ENCODE measurements at regions not wholly inside any gene's neighbourhood (a gene's known extent, or its start where the extent isn't known, plus 50 kb on each side); places are given as distances from the start of the nearest gene placed in this dataset.

DNA sequence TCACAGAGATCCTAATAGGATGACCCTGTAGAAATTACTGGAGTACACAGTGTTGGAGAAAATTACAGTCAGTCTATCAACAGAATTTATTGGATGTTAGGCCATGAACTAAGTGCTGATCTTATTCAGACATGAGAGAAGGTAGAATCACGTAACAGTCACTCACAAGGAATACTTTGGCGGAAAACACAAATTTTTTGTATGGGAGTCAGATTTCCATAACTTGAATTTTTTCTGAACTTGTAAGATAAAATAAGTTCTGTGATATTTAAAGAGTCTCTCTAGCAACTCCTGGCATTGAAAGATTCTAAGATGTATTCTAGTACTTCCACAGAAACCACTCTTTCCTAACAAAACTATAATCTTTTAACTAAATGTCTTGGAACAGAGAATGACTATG is 178.8 kb upstream of the MME start:
- H3K4me1 Mint-ChIP-seq = no peaks in the 10 kb centered on the region
- DNase-seq (ENCODE audit: low spot score) = no peak
- Histone ChIP-seq H3K9ac (no peak overlapping the region), H2AFZ (replicated peaks) (no peak overlapping the region), H3K9me3 (ENCODE audit: low read depth) (no peaks in the 10 kb centered on the region), H3K27me3 (no peaks in the 10 kb centered on the region), H3K4me2 (no peak overlapping the region), H3K27ac (no peak overlapping the region), H3F3A (ENCODE audit: low read depth) (no peaks in the 10 kb centered on the region), H3K36me3 (no peaks in the 10 kb centered on the region), H3K79me2 (ENCODE audit: low read depth) (no peaks in the 10 kb centered on the region), H3K4me1 (no peaks in the 10 kb centered on the region), H4K20me1 (ENCODE audit: low read depth) (no peaks in the 10 kb centered on the region), H3K4me3 (no peak overlapping the region)
- H3K9me3 Mint-ChIP-seq = no peaks in the 10 kb centered on the region
- TF ChIP-seq EZH2phosphoT487 (IDR thresholded peaks at IDR 0.05) (no peak), EZH2 (IDR thresholded peaks at IDR 0.05) (no peak)
- TF ChIP-seq, protein P1, sequence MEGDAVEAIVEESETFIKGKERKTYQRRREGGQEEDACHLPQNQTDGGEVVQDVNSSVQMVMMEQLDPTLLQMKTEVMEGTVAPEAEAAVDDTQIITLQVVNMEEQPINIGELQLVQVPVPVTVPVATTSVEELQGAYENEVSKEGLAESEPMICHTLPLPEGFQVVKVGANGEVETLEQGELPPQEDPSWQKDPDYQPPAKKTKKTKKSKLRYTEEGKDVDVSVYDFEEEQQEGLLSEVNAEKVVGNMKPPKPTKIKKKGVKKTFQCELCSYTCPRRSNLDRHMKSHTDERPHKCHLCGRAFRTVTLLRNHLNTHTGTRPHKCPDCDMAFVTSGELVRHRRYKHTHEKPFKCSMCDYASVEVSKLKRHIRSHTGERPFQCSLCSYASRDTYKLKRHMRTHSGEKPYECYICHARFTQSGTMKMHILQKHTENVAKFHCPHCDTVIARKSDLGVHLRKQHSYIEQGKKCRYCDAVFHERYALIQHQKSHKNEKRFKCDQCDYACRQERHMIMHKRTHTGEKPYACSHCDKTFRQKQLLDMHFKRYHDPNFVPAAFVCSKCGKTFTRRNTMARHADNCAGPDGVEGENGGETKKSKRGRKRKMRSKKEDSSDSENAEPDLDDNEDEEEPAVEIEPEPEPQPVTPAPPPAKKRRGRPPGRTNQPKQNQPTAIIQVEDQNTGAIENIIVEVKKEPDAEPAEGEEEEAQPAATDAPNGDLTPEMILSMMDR (IDR thresholded peaks at IDR 0.05) = no peak
- no peak overlapping the region for H3K27ac Mint-ChIP-seq
- no peaks in the 10 kb centered on the region for H3K27me3 Mint-ChIP-seq (ENCODE audit: insufficient read depth, low read depth)
- H3K4me3 Mint-ChIP-seq = no peak overlapping the region
- no peaks in the 10 kb centered on the region for H3K36me3 Mint-ChIP-seq

- no peak overlapping the region for H3K9ac ChIP-seq
- H3K79me2 ChIP-seq (ENCODE audit: low read depth) = no peaks in the 10 kb centered on the region
- H3K4me2 ChIP-seq = no peak overlapping the region
- Mint-ChIP-seq H3K4me1 (no peaks in the 10 kb centered on the region), H3K27me3 (ENCODE audit: insufficient read depth, low read depth) (no peaks in the 10 kb centered on the region), H3K36me3 (no peaks in the 10 kb centered on the region), H3K4me3 (no peak overlapping the region), H3K9me3 (no peaks in the 10 kb centered on the region), H3K27ac (no peak overlapping the region)
- no peaks in the 10 kb centered on the region for H3K36me3 ChIP-seq
- no peaks in the 10 kb centered on the region for H3K9me3 ChIP-seq (ENCODE audit: low read depth)
- H3F3A ChIP-seq (ENCODE audit: low read depth) = no peaks in the 10 kb centered on the region
- no peaks in the 10 kb centered on the region for H4K20me1 ChIP-seq (ENCODE audit: low read depth)
- H3K4me1 ChIP-seq = no peaks in the 10 kb centered on the region
- no peak overlapping the region for H2AFZ ChIP-seq (replicated peaks)
- DNase-seq (ENCODE audit: low spot score) = no peak
- H3K4me3 ChIP-seq = no peak overlapping the region
- TF ChIP-seq EZH2phosphoT487 (IDR thresholded peaks at IDR 0.05) = no peak
- no peak for TF ChIP-seq EZH2 (IDR thresholded peaks at IDR 0.05)
- TF ChIP-seq, protein P1 (IDR thresholded peaks at IDR 0.05) = no peak
- no peak overlapping the region for H3K27ac ChIP-seq
- H3K27me3 ChIP-seq = no peaks in the 10 kb centered on the region
Observed at GRCh38 chr3:154900816-154901215, 179.3 kb upstream of the MME start.

DNA sequence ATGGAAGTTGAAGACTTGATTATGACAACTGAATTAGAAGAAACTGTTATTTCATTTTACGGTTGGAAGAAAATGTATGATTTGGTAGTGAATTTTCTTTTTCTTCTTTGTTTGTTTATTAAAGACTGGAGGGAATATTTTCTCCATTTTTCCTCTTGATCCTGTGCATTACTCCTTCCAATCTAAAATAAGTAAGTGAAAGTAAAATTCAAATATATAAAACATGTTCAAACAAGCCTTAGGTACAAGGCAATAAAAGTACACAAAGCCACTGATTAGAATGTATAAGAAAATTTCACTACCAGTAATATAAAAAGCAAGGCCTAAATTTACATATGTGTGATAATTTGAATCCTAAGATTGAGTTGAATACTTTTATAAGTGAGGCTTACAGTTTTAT is 181.2 kb upstream of the MME start:
- H3K79me2 ChIP-seq (ENCODE audit: low read depth) = no peaks in the 10 kb centered on the region
- no peaks in the 10 kb centered on the region for H3K27me3 Mint-ChIP-seq (ENCODE audit: insufficient read depth, low read depth)
- H2AFZ ChIP-seq (replicated peaks) = no peak overlapping the region
- no peaks in the 10 kb centered on the region for H3K4me1 Mint-ChIP-seq
- H3F3A ChIP-seq (ENCODE audit: low read depth) = no peaks in the 10 kb centered on the region
- no peaks in the 10 kb centered on the region for H3K9me3 Mint-ChIP-seq
- no peak overlapping the region for H3K9ac ChIP-seq
- H3K36me3 ChIP-seq = no peaks in the 10 kb centered on the region
- no peaks in the 10 kb centered on the region for H3K27me3 ChIP-seq
- DNase-seq (ENCODE audit: low spot score) = no peak
- H3K27ac Mint-ChIP-seq = no peak overlapping the region
- H3K4me3 ChIP-seq = no peak overlapping the region
- no peak overlapping the region for H3K4me2 ChIP-seq
- H3K27ac ChIP-seq = no peak overlapping the region
- H3K9me3 ChIP-seq (ENCODE audit: low read depth) = no peaks in the 10 kb centered on the region
- H3K4me3 Mint-ChIP-seq = no peak overlapping the region
- TF ChIP-seq, protein P1 (IDR thresholded peaks at IDR 0.05) = no peak
- no peak for TF ChIP-seq EZH2 (IDR thresholded peaks at IDR 0.05)
- TF ChIP-seq EZH2phosphoT487 (IDR thresholded peaks at IDR 0.05) = no peak
- H4K20me1 ChIP-seq (ENCODE audit: low read depth) = no peaks in the 10 kb centered on the region
- H3K36me3 Mint-ChIP-seq = no peaks in the 10 kb centered on the region
- H3K4me1 ChIP-seq = no peaks in the 10 kb centered on the region

GRCh38 chr3:154898443-154898842 is 181.7 kb upstream of the MME start:
- Histone ChIP-seq H3K9ac (no peak overlapping the region), H3K79me2 (ENCODE audit: low read depth) (no peaks in the 10 kb centered on the region), H3K4me2 (no peak overlapping the region)

More at GRCh38 chr3:154898443-154898842, 181.7 kb upstream of the MME start:
- H3K9me3 ChIP-seq (ENCODE audit: low read depth) = no peaks in the 10 kb centered on the region
- no peaks in the 10 kb centered on the region for H4K20me1 ChIP-seq (ENCODE audit: low read depth)
- Mint-ChIP-seq H3K27me3 (ENCODE audit: insufficient read depth, low read depth) (no peaks in the 10 kb centered on the region), H3K9me3 (no peaks in the 10 kb centered on the region), H3K4me3 (no peak overlapping the region), H3K36me3 (no peaks in the 10 kb centered on the region), H3K4me1 (no peaks in the 10 kb centered on the region), H3K27ac (no peak overlapping the region)
- H3K36me3 ChIP-seq = no peaks in the 10 kb centered on the region
- H3K27ac ChIP-seq = no peak overlapping the region
- H3K27me3 ChIP-seq = no peaks in the 10 kb centered on the region
- H2AFZ ChIP-seq (replicated peaks) = no peak overlapping the region
- no peak overlapping the region for H3K4me3 ChIP-seq
- H3K4me1 ChIP-seq = no peaks in the 10 kb centered on the region
- H3F3A ChIP-seq (ENCODE audit: low read depth) = no peaks in the 10 kb centered on the region
- no peak for TF ChIP-seq EZH2 (IDR thresholded peaks at IDR 0.05)
- TF ChIP-seq, protein P1 (IDR thresholded peaks at IDR 0.05) = no peak
- DNase-seq (ENCODE audit: low spot score) = no peak

Data from neural progenitor cell (in vitro differentiated cells).